NOMO-1 (cell line): ENCODE measurements at regions not wholly inside any gene's neighbourhood (a gene's known extent, or its start where the extent isn't known, plus 50 kb on each side); places are given as distances from the start of the nearest gene placed in this dataset.
A peak's percentile ranks its signal among the peaks of the same experiment; 100 is the strongest.
"Not testable (repeated sequence)": the region's sequence is repeated elsewhere in the genome, so short reads cannot be mapped to it uniquely, and the experiment has no call there.

Experiments
- DNase-seq, 2 experiments: peaks; one replicate each; lab custom pipeline; 2025; ENCODE audit not compliant: unreplicated experiment in 2 of 2; lab: John Stamatoyannopoulos, UW

GRCh38 chr9:109653470-109653869, 126.5 kb upstream of the PALM2AKAP2 start:
- no peak for DNase-seq

- not testable (repeated sequence) for DNase-seq
Observed at GRCh38 chr9:109663978-109664377, 116.0 kb upstream of the PALM2AKAP2 start.

DNA sequence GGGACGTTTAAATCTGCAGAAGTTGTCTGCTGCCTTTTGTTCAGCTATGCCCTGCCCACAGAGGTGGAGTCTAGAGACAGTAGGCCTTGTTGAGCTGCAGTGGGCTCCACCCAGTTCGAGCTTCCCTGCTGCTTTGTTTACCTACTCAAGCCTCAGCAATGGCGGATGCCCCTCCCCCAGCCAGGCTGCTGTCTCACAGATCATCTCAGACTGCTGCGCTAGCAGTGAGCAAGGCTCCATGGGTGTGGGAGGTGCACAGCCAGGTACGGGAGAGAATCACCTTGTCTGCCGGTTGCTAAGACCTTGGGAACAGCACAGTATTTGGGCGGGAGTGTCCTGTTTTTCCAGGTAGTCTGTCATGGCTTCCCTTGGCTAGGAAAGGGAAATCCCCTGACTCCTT, 114.3 kb upstream of the PALM2AKAP2 start:
- not testable (repeated sequence) for DNase-seq

- DNase-seq: no peak
Observed at GRCh38 chr9:109681301-109681700, 98.7 kb upstream of the PALM2AKAP2 start.

DNA sequence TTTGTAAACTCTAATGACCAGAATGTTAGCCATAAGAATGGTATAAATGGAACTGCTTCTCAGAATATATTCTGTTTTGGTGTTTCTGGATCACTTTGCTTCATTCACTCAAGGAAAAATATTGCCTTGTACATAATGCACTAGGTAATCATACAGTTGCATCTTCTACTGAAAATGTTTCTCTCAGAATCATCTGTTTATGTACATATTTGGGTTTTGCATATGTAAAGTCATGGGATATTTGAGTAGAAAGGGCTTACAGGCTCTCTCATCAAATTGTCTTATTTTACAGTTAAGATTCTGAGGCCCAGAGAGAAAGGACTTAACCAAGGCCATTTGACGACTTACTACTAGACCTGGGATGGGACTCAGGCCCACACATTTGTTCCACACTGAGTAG, 97.8 kb upstream of the PALM2AKAP2 start:
- DNase-seq: no peak

DNA sequence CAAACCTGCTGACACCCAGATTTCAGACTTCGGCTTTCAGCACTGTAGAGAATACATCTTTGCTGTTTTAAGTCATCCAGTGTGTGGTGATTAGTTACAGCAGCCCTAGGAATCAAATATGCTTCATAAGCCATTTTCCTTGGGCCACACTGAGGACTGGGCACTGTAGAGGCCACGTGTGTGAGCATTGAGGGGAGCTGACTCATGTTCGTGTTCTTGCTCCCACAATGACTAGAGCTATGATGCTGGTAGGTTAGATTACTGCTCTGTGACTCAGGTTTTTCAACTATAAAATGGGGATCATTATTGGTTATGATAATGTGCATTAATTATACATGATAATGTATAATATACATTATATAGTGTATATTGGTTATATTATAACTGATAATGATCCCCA, 96.5 kb upstream of the PALM2AKAP2 start:
- no peak for DNase-seq

- DNase-seq: no peak
Observed at GRCh38 chr9:109689701-109690100, 90.3 kb upstream of the PALM2AKAP2 start.

DNA sequence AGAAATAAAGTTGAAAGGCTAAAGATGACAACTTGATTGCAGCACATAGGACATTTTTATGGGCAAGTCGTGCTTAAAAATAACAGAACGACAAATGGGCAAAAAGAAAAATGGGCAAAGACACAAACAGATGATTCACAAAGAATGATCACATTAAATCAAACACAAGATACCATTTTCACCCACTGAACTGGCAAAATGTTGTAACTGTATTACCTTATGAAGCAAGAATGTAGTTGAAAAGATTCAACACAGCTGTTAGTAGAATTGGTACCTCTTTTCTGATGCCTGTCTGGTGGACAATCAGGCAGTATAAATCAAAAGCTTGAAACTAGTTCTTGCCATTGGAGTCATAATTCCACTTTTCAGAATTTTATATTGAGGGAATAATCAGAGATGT, 81.0 kb upstream of the PALM2AKAP2 start:
- DNase-seq: no peak

GRCh38 chr9:109704546-109704945, 75.5 kb upstream of the PALM2AKAP2 start:
- DNase-seq: no peak

DNA sequence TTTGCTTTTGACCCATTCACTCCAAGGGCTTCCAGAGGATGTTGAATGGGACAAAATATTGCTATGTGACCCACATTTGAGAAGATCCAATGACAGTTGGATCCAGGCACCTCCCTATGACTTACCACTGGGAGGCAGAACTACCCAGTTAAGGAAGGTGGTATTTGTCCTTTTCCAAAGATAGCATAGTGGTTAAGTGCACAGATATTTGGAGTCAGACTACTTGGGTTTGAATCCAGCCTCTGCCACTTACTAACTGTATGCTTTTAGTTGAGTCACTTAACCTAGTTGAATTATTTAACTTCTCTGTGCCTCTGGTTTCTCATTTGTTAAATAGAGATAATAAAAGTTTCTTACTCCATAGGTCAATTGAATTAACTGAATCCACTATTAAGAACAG, 74.5 kb upstream of the PALM2AKAP2 start:
- no peak for DNase-seq

DNA sequence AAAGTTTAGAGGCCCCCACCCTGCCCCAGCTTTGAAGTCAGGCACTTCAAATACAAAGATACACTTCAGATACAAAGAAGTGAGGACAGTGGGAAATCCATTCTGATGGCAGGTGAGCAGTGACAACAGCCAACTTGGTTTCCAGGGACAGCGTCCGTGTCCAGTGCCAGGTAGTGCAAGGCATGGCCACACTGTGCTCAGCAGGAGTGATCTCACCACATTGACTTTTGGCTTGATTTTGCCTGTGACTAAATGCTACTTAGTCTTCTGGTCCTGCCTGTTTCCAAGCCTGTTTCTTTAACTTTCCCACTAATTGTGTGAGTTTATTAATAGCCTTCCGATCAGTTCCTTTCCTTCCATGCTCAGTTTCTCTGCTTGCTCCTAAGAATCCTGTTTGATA, 72.6 kb upstream of the PALM2AKAP2 start:
- DNase-seq: no peak

GRCh38 chr9:109708451-109708945, 71.5 kb upstream of the PALM2AKAP2 start:
- no peak for DNase-seq

DNA sequence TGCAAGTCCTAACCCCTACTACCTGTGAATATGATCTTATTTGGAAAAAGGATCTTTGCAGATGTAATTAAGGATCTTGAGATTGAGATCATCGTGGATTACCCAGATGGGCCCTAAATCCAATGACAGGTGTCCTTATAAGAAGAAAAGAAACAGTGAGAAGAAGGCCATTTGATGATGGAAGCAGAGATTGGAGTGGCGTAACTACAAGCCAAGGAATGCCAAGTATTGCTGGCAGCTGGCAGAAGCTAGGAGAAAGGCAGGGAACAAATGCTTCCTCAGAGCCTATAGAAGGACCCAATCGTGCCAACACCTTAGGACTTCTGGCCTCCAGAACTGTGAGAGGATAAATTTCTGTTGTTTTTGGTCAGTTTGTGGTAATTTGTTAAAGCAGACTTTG, 70.1 kb upstream of the PALM2AKAP2 start:
- no peak for DNase-seq

DNA sequence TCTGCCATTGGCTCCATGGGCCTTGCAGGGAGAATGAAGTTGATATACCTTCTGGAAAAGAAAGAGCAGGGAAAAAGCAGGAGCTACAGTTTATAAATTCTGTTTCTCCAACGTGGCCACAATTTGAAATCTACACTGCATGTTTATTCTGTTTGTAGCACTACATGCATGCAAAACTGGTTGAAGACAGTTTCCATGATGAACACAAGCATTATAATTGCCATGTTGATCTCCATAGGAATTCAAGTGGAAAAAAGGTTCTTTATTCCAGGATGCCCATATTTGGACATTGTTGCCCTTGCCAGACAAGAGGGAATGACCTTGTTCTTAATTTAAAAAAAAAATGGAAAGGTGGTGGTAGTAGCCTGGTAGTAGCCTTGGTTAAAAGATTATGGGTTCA, 69.2 kb upstream of the PALM2AKAP2 start:
- DNase-seq: no peak

DNA sequence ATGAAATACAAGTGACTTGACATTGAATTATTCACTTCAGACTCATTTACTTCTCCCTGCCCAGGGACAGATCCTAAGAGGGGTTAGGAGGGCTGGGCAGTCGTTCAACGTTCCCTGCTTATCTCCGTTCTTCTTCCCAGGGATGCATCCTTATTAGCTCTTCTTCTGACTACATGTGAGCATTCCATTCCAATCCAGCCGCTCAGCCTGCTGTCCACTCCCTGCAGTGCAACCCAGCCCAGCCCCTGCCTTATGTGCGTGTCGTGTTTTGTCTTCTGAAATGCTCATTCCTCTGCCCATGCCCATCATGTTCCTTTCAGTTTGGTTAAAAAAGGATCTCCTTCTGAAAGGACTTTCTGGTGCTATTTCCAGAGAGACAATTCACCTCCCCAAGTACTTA, 64.7 kb upstream of the PALM2AKAP2 start:
- no peak for DNase-seq

GRCh38 chr9:109716631-109717030, 63.4 kb upstream of the PALM2AKAP2 start:
- no peak for DNase-seq

DNA sequence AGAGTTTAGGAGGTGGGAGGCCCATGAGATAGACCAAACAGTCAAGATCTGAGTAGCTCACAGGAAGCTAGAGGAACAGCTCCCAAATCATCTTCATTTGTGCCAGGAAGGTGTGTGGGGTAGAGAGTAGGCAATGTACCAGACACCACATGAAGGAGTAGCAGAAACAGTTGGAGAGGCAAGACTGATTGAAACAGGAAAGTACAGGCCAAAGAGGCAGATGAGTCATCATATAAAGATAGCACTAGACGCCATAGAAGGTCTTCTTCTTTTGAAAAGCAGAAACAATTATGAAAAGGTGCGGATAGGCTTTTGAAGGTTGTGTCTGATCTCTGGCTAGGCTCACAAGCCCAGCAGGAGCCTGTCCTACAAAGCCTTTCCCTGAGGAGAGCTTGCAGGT, 62.7 kb upstream of the PALM2AKAP2 start:
- peak; percentile 68 to 76 for DNase-seq

DNA sequence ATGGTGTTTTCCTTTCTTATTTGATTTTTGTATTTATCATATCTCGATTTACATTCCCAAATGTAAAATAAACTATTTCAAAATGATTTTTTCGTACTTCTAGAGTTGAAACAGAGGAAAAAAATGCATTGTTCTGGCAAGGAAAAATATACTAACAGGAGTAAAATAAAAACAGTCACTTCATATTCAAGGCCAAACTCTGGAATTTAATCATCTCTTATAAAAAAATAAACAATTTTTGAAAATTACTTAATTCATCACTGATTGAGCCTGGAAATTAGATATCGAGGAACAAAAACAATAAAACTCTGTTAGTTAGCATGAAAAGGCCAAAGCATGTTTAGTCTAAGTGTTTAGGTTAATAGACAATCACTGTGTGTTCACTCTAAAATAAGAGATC, 61.1 kb upstream of the PALM2AKAP2 start:
- no peak for DNase-seq

GRCh38 chr9:109721001-109721400, 59.0 kb upstream of the PALM2AKAP2 start:
- no peak for DNase-seq

- DNase-seq: no peak
Observed at GRCh38 chr9:109722007-109722406, 58.0 kb upstream of the PALM2AKAP2 start.

GRCh38 chr9:109723781-109724180, 56.2 kb upstream of the PALM2AKAP2 start:
- no peak for DNase-seq

DNA sequence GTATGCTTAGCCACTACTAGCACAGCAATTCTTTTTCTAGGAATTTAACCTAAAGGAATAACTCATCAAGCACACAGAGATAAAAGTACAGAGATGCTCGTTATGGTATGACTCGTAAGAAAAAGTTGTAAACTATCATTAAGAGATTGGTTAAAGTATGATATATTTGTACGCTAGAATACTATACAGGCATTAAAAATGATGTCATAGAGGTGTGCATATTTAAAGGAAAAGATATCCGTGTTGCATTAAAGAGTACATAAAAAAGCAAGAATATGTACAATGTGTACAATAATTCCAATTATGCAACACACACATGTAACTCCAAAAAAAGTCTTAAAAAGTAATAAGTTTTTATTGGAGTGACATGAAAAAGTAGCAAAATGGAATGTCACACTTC, 54.5 kb upstream of the PALM2AKAP2 start:
- no peak for DNase-seq

DNA sequence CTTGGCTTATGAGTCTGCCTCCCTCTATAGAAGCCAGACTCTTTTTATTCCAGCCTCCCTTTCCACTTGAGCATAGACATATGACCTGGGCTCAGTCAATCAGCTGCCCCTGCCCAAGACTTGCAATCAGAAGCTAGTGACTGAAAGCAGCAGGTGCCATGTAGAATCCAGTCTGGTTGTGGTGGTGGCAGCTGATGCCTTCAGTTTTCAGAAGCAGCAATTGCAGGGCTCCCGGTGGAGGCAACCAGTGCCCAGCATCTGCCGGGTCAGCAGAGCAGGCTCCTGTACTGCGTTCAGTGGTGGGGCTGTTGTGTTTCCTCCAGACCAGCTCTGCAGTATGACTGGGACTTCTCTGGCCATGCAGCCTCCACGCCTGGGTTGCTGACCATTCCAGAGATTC, 53.9 kb upstream of the PALM2AKAP2 start:
- DNase-seq: no peak
